SK-N-SH treated with all-trans-retinoic acid at 6 μM for 48 hours (cell line): ENCODE measurements at regions not wholly inside any gene's neighbourhood (a gene's known extent, or its start where the extent isn't known, plus 50 kb on each side); places are given as distances from the start of the nearest gene placed in this dataset.

Experiments used
- ATAC-seq: fragments of 200-7000 bp; cut with Tn5 transposase; 3 replicates; pipeline ENCODE4 v1.9.1; 2020; ENCODE audit warnings: mild to moderate bottlenecking, moderate library complexity
- ARNTL ChIP-seq: fragments of 450-650 bp; formaldehyde crosslinking; IDR thresholded peaks from 2 replicates; pipeline ENCODE4 v1.5.0; 2020; ENCODE audit warnings: low read depth, mild to moderate bottlenecking, moderate library complexity, borderline replicate concordance
- CREB5 ChIP-seq: fragments of 250-450 bp; sonication (Bioruptor Pico); IDR thresholded peaks from 2 replicates; pipeline ENCODE4 v1.5.1; 2020; ENCODE audit warnings: low read depth, mild to moderate bottlenecking, moderate library complexity
- CSDC2 ChIP-seq: fragments of 250-450 bp; sonication (Bioruptor Pico); IDR thresholded peaks from 2 replicates; pipeline ENCODE4 v1.5.0; 2020; ENCODE audit warnings: mild to moderate bottlenecking, moderate library complexity
- CSRNP3 ChIP-seq: fragments of 250-450 bp; sonication (Bioruptor Pico); IDR thresholded peaks from 2 replicates; pipeline ENCODE4 v1.5.1; 2021; ENCODE audit warnings: mild to moderate bottlenecking, moderate library complexity
- ESRRG ChIP-seq: fragments of 250-450 bp; sonication (Bioruptor Pico); IDR thresholded peaks from 2 replicates; pipeline ENCODE4 v1.6.1; 2021; ENCODE audit warnings: mild to moderate bottlenecking
- GLIS3 ChIP-seq: fragments of 250-450 bp; sonication (Bioruptor Pico); IDR thresholded peaks from 2 replicates; pipeline ENCODE4 v1.5.0; 2020; ENCODE audit warnings: mild to moderate bottlenecking, moderate library complexity
- ISL1 ChIP-seq: fragments of 250-450 bp; sonication (Bioruptor Pico); IDR thresholded peaks from 2 replicates; pipeline ENCODE4 v2.1.2; 2022; ENCODE audit warnings: mild to moderate bottlenecking, moderate library complexity
- OSR1 ChIP-seq: fragments of 250-450 bp; sonication (Bioruptor Pico); IDR thresholded peaks from 2 replicates; pipeline ENCODE4 v1.8.0; 2022; ENCODE audit warnings: moderate library complexity, mild to moderate bottlenecking, inconsistent platforms
- PATZ1 ChIP-seq: fragments of 250-450 bp; sonication (Bioruptor Pico); IDR thresholded peaks from 2 replicates; pipeline ENCODE4 v1.8.0; 2020; ENCODE audit warnings: mild to moderate bottlenecking, moderate library complexity, borderline replicate concordance
- POU6F1 ChIP-seq: fragments of 250-450 bp; sonication (Bioruptor Pico); IDR thresholded peaks from 2 replicates; pipeline ENCODE4 v1.8.0; 2021; ENCODE audit warnings: low read depth, mild to moderate bottlenecking, moderate library complexity, borderline replicate concordance
- PPARA ChIP-seq: fragments of 250-450 bp; sonication (Bioruptor Pico); IDR thresholded peaks from 2 replicates; pipeline ENCODE4 v1.5.0; 2020; ENCODE audit warnings: mild to moderate bottlenecking, borderline replicate concordance
- RARB ChIP-seq: fragments of 250-450 bp; sonication (Bioruptor Pico); IDR thresholded peaks from 2 replicates; pipeline ENCODE4 v1.8.0; 2021; ENCODE audit warnings: mild to moderate bottlenecking, moderate library complexity
- SNAI2 ChIP-seq: fragments of 250-450 bp; sonication (Bioruptor Pico); IDR thresholded peaks from 2 replicates; pipeline ENCODE4 v1.5.0; 2020; ENCODE audit warnings: mild to moderate bottlenecking, moderate library complexity
- TCF4 ChIP-seq: fragments of 250-450 bp; sonication (Bioruptor Pico); IDR thresholded peaks from 2 replicates; pipeline ENCODE4 v1.8.0; 2021; ENCODE audit warnings: mild to moderate bottlenecking, moderate library complexity, borderline replicate concordance
- TOX ChIP-seq: fragments of 250-450 bp; sonication (Bioruptor Pico); IDR thresholded peaks from 2 replicates; pipeline ENCODE4 v1.8.0; 2021; ENCODE audit warnings: mild to moderate bottlenecking, moderate library complexity, borderline replicate concordance
- TSHZ2 ChIP-seq: fragments of 250-450 bp; sonication (Bioruptor Pico); IDR thresholded peaks from 2 replicates; pipeline ENCODE4 v1.5.0; 2020; ENCODE audit warnings: mild to moderate bottlenecking, moderate library complexity
- ZC3H10 ChIP-seq: fragments of 250-450 bp; sonication (Bioruptor Pico); IDR thresholded peaks from 2 replicates; pipeline ENCODE4 v1.5.1; 2021; ENCODE audit warnings: mild to moderate bottlenecking, moderate library complexity
- ZFP30 ChIP-seq: fragments of 450-650 bp; formaldehyde crosslinking; IDR thresholded peaks from 2 replicates; pipeline ENCODE4 v1.5.0; 2022; ENCODE audit warnings: mild to moderate bottlenecking, moderate library complexity
- ZNF565 ChIP-seq: fragments of 450-650 bp; formaldehyde crosslinking; conservative IDR thresholded peaks from 2 replicates; pipeline ENCODE4 v1.5.0; 2020; ENCODE audit warnings: low read depth, mild to moderate bottlenecking, moderate library complexity
- ZNF70 ChIP-seq: fragments of 450-650 bp; formaldehyde crosslinking; IDR thresholded peaks from 2 replicates; pipeline ENCODE4 v1.5.0; 2020; ENCODE audit warnings: mild to moderate bottlenecking, moderate library complexity

GRCh38 chr5:138631096-138631928 is 56.1 kb upstream of the HSPA9 start:
- ATAC-seq, result no peak

GRCh38 chr5:138629392-138629791 is 54.2 kb upstream of the HSPA9 start:
- ATAC-seq, result no peak
- TF ChIP-seq ZFP30 (no peak), CSRNP3 (CRISPR knock-in tag) (no peak), CSDC2 (CRISPR knock-in tag) (no peak), TOX (no peak), GLIS3 (no peak), ISL1 (no peak), CREB5 (no peak), TSHZ2 (CRISPR knock-in tag) (no peak), OSR1 (no peak), ZNF565 (no peak), TCF4 (CRISPR knock-in tag) (no peak), PPARA (no peak), PATZ1 (CRISPR knock-in tag) (no peak), SNAI2 (CRISPR knock-in tag) (no peak), ESRRG (CRISPR knock-in tag) (no peak), RARB (CRISPR knock-in tag) (no peak), ZC3H10 (CRISPR knock-in tag) (no peak)

More at GRCh38 chr5:138631096-138631928, 56.1 kb upstream of the HSPA9 start:
- TF ChIP-seq ZFP30 (no peak), OSR1 (no peak), CREB5 (no peak), ARNTL (CRISPR knock-in tag) (no peak), POU6F1 (CRISPR knock-in tag) (no peak), ISL1 (no peak)

- TF ChIP-seq ZC3H10 (CRISPR knock-in tag), result no peak
- TF ChIP-seq ZNF70 (CRISPR knock-in tag), result no peak
- no peak for ATAC-seq
Observed at GRCh38 chr5:138626333-138626944, 51.2 kb upstream of the HSPA9 start.
